OCI-LY7 (cell line): ENCODE measurements at regions not wholly inside any gene's neighbourhood (a gene's known extent, or its start where the extent isn't known, plus 50 kb on each side); places are given as distances from the start of the nearest gene placed in this dataset.

Source experiments
- CTCF ChIP-seq: fragments of 200-600 bp; sonication (generic); conservative IDR thresholded peaks from 2 replicates; pipeline ENCODE4 v1.5.1; 2014; ENCODE audit warnings: mild to moderate bottlenecking, antibody characterized with exemption, low read length, moderate library complexity, mixed read lengths
- EZH2phosphoT487 ChIP-seq: fragments of 200-600 bp; sonication (generic); IDR thresholded peaks from 2 replicates; pipeline ENCODE4 v1.6.1; 2018; ENCODE audit warnings: low read depth, borderline replicate concordance, mild to moderate bottlenecking, mixed run types, antibody characterized with exemption, low read length, moderate library complexity, mixed read lengths

DNA sequence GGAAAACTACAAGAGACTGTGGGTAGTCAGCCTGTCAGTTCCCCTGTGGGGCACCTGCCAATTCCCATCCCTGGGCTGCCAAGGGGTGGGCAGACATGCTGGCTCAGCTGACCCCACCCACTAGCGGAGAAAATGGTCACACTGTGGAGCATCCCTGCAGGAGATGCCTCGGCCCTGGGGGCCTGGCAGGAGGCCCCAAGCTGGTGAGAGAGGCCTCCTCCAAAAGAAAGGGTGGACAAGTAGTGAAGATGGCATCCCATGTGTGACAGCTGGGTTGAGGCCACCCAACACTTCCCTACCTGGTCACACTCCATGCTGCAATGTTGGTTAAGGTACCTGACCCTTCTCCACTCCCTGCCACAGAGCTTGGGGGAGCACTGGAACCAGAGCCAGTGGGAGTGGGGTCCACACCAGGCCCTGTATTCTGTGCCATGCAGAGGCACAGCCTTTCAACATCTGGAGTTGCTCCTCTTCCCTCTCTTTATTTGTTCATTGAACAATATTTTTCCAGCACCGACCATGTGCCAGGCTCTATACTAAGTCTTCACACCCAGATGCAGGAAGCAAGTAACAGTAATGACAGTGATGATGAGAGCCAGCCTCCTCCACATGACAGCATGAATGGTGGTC is 59.5 kb downstream of the KLHDC7A start:
- TF ChIP-seq CTCF (no peak), EZH2phosphoT487 (no peak)
